HPDE6-E6E7 (cell line): ENCODE measurements at regions not wholly inside any gene's neighbourhood (a gene's known extent, or its start where the extent isn't known, plus 50 kb on each side); places are given as distances from the start of the nearest gene placed in this dataset.
"Not testable (repeated sequence)": the region's sequence is repeated elsewhere in the genome, so short reads cannot be mapped to it uniquely, and the experiment has no call there.

Source experiments
- DNase-seq: peaks from one replicate; pipeline ENCODE4 v3.0.0; 2011; ENCODE audit warnings: missing footprints; ENCODE audit errors: extremely low spot score

GRCh38 chr3:157581956-157582636, 78.9 kb upstream of the VEPH1 start:
- DNase-seq, result not testable (repeated sequence)

- no peak for DNase-seq
Observed at GRCh38 chr3:157581371-157581770, 78.2 kb upstream of the VEPH1 start.

GRCh38 chr3:157578181-157578580, 75.0 kb upstream of the VEPH1 start:
- DNase-seq, result no peak

- DNase-seq, result no peak
Observed at GRCh38 chr3:157574531-157574930, 71.3 kb upstream of the VEPH1 start.

- DNase-seq, result no peak
Observed at GRCh38 chr3:157573780-157574378, 70.7 kb upstream of the VEPH1 start.

- no peak for DNase-seq
Observed at GRCh38 chr3:157573281-157573680, 70.1 kb upstream of the VEPH1 start.

- peak; percentile 35 for DNase-seq
Observed at GRCh38 chr3:157572559-157573270, 69.5 kb upstream of the VEPH1 start.

- DNase-seq, result no peak
Observed at GRCh38 chr3:157566596-157566995, 63.4 kb upstream of the VEPH1 start.

GRCh38 chr3:157559401-157559800, 56.2 kb upstream of the VEPH1 start:
- no peak for DNase-seq
